SK-N-SH (cell line): ENCODE measurements at regions not wholly inside any gene's neighbourhood (a gene's known extent, or its start where the extent isn't known, plus 50 kb on each side); places are given as distances from the start of the nearest gene placed in this dataset.
"Not testable (repeated sequence)": the region's sequence is repeated elsewhere in the genome, so short reads cannot be mapped to it uniquely, and the experiment has no call there.

Source experiments
- CTCF ChIA-PET: fragments of 300-600, 350-600 bp; formaldehyde crosslinking; extraction: SDS; loops from one replicate; lab custom pipeline; 2021; lab: Yijun Ruan, JAX
- POLR2A ChIA-PET: fragments of 350-600 bp; sonication (Branson Sonifier 250); formaldehyde crosslinking; extraction: SDS; loops from one replicate; lab custom pipeline; 2020; ENCODE audit warnings: antibody characterized with exemption, inconsistent platforms; lab: Yijun Ruan, JAX
- DNase-seq: peaks from one replicate; pipeline ENCODE4 v3.0.0; 2012
- H2AFZ ChIP-seq: fragments of 200-600 bp; sonication (generic); 2 replicates; pipeline ENCODE4 v1.8.1; 2016; ENCODE audit warnings: antibody characterized with exemption, mild to moderate bottlenecking, low read depth
- H3F3A ChIP-seq: fragments of 200-600 bp; sonication (generic); replicated peaks from 2 replicates; pipeline ENCODE3; 2016; ENCODE audit warnings: antibody characterized with exemption, mild to moderate bottlenecking; ENCODE audit not compliant: insufficient read depth
- H3K27ac ChIP-seq, 2 experiments: fragments of 200-500 bp in 1 of 2; fragments of 200-600 bp in 1 of 2; sonication (Bioruptor generic) in 1 of 2; sonication (generic), shearing (Covaris generic) in 1 of 2; 2 replicates each; pipeline versions ENCODE4 v1.5.1 to v1.6.1; 2014 to 2016; ENCODE audit warnings: low read depth in 2 of 2, inconsistent platforms in 1 of 2, low read length in 1 of 2, mild to moderate bottlenecking in 1 of 2, mixed read lengths in 1 of 2
- H3K27me3 ChIP-seq: fragments of 200-600 bp; sonication (generic), shearing (Covaris generic); 2 replicates; pipeline ENCODE4 v1.6.1; 2016; ENCODE audit warnings: mixed run types; ENCODE audit not compliant: insufficient read depth
- H3K36me3 ChIP-seq, 2 experiments: fragments of 200-500 bp in 1 of 2; fragments of 200-600 bp in 1 of 2; sonication (Bioruptor generic) in 1 of 2; sonication (generic) in 1 of 2; replicated peaks in 1 of 2; 2 replicates each; pipeline versions ENCODE3 to v1.5.1; 2014 to 2016; ENCODE audit warnings: low read length in 1 of 2, mild to moderate bottlenecking in 1 of 2; ENCODE audit not compliant: insufficient read depth in 2 of 2, control insufficient read depth in 1 of 2
- H3K4me1 ChIP-seq, 2 experiments: fragments of 200-500 bp in 1 of 2; fragments of 200-600 bp in 1 of 2; sonication (Bioruptor generic) in 1 of 2; sonication (generic), shearing (Covaris generic) in 1 of 2; 2 replicates each; pipeline versions ENCODE4 v1.5.1 to v1.6.1; 2014 to 2016; ENCODE audit warnings: low read depth in 1 of 2, low read length in 1 of 2, mixed run types in 1 of 2; ENCODE audit not compliant: insufficient read depth in 2 of 2, control insufficient read depth in 1 of 2
- H3K4me2 ChIP-seq: fragments of 200-600 bp; sonication (generic), shearing (Covaris generic); 2 replicates; pipeline ENCODE4 v1.6.1; 2017; ENCODE audit warnings: mixed run types
- H3K4me3 ChIP-seq, 2 experiments: fragments of 200-500 bp in 1 of 2; fragments of 200-600 bp in 1 of 2; sonication (Bioruptor generic) in 1 of 2; sonication (generic), shearing (Covaris generic) in 1 of 2; 2 replicates each; pipeline versions ENCODE4 v1.5.1 to v1.8.1; 2014 to 2016; ENCODE audit warnings: low read depth in 2 of 2, inconsistent platforms in 1 of 2, low read length in 1 of 2, mild to moderate bottlenecking in 1 of 2, mixed read lengths in 1 of 2, moderate library complexity in 1 of 2
- H3K79me2 ChIP-seq: fragments of 200-600 bp; sonication (generic); 2 replicates; pipeline ENCODE4 v1.8.1; 2017; ENCODE audit warnings: mild to moderate bottlenecking; ENCODE audit not compliant: insufficient read depth
- H3K9ac ChIP-seq: fragments of 200-600 bp; sonication (generic); 2 replicates; pipeline ENCODE4 v1.6.1; 2017; ENCODE audit warnings: mixed run types
- H3K9me2 ChIP-seq: fragments of 200-600 bp; sonication (generic); 2 replicates; pipeline ENCODE4 v1.6.1; 2017; ENCODE audit warnings: mixed run types
- H3K9me3 ChIP-seq: fragments of 200-600 bp; sonication (generic); 2 replicates; pipeline ENCODE4 v1.6.1; 2017; ENCODE audit warnings: mixed run types, mild to moderate bottlenecking, moderate library complexity
- H4K20me1 ChIP-seq: fragments of 200-600 bp; sonication (generic); 2 replicates; pipeline ENCODE4 v1.6.1; 2017; ENCODE audit warnings: mild to moderate bottlenecking, mixed run types; ENCODE audit not compliant: insufficient read depth
- ELF1 ChIP-seq: IDR thresholded peaks from 2 replicates; pipeline ENCODE4 v1.4.0; 2012
- EP300 ChIP-seq, 2 experiments: IDR thresholded peaks; 2 replicates each; pipeline versions ENCODE4 v1.4.0 to v1.6.1; 2012; ENCODE audit warnings: borderline replicate concordance in 1 of 2, low read depth in 1 of 2, low read length in 1 of 2
- FOXJ3 ChIP-seq: sonication (generic); formaldehyde crosslinking; IDR thresholded peaks from 2 replicates; pipeline ENCODE4 v1.5.1; 2020; ENCODE audit warnings: mild to moderate bottlenecking, missing genetic modification reagents
- GABPA ChIP-seq: IDR thresholded peaks from 2 replicates; pipeline ENCODE4 v1.4.0; 2012; ENCODE audit warnings: low read depth, mild to moderate bottlenecking
- GATA2 ChIP-seq: sonication (generic); formaldehyde crosslinking; IDR thresholded peaks from 2 replicates; pipeline ENCODE4 v1.5.0; 2020; ENCODE audit warnings: mild to moderate bottlenecking, missing genetic modification reagents
- RCOR1 ChIP-seq: fragments of 150-350 bp; IDR thresholded peaks from 2 replicates; pipeline ENCODE4 v1.6.1; 2017; ENCODE audit warnings: antibody characterized with exemption, low read length
- RFX5 ChIP-seq: IDR thresholded peaks from 2 replicates; pipeline ENCODE4 v1.6.1; 2012; ENCODE audit warnings: mild to moderate bottlenecking, improper control_type of control experiment, low read length
- RXRA ChIP-seq: IDR thresholded peaks from 2 replicates; pipeline ENCODE4 v1.4.0; 2012; ENCODE audit warnings: low read depth, mild to moderate bottlenecking, borderline replicate concordance
- SMC3 ChIP-seq: IDR thresholded peaks from 2 replicates; pipeline ENCODE4 v1.6.1; 2012; ENCODE audit warnings: low read depth, low read length, improper control_type of control experiment
- WGBS: methylation state at CpG from one replicate; pipeline ENCODE4 v1.1.6; 2017; ENCODE audit warnings: low lambda C conversion rate; 5-methylcytosine and 5-hydroxymethylcytosine counted together
- TF ChIP-seq, protein P1 (sequence below): fragments of 200-600 bp; sonication (generic); IDR thresholded peaks from 2 replicates; pipeline ENCODE4 v1.6.1; 2017; ENCODE audit warnings: antibody characterized with exemption, mild to moderate bottlenecking, moderate library complexity
- TF ChIP-seq, protein P2 (sequence below): fragments of 150-350 bp; IDR thresholded peaks from 2 replicates; pipeline ENCODE4 v1.6.1; 2016; ENCODE audit warnings: mild to moderate bottlenecking, low read depth, low read length
- TF ChIP-seq, protein P3 (sequence below): IDR thresholded peaks from 2 replicates; pipeline ENCODE4 v1.4.0; 2012; ENCODE audit warnings: low read depth

DNA sequence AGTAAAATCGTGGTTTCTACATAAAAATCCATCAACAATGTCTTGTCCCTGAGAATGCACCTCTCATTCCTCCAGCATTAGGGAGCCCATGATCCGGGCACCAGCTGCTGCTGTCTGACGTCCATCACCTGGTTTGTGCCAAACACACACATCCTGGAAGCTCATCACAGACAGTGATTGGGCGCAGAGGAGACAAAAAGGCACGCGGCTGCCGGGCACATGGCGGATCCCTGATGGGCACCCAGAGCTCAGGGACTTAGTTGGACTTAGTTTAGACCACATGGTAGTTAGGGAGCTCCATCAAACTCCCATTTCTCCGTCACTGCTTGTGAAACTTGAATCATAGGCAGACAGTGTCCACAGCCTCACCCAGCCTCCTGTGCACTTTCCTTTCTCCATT lies 1059.3 kb downstream of the TMEM121 start:
- WGBS: 4% methylated on average over 9 of the region's 9 CpGs
- Histone ChIP-seq H3K9me2 (no peaks in the 10 kb centered on the region), H3K4me1 (no peaks in the 10 kb centered on the region), H3F3A (no peaks in the 10 kb centered on the region), H3K9me3 (no peaks in the 10 kb centered on the region), H3K9ac (no peak overlapping the region), H2AFZ (no peak overlapping the region), H4K20me1 (no peaks in the 10 kb centered on the region), H3K27me3 (peaks cover 32% of the 10 kb centered on the region; the same call in 1 of the 2 replicates), H3K36me3 (no peaks in the 10 kb centered on the region), H3K79me2 (no peaks in the 10 kb centered on the region), H3K4me3 (no peak overlapping the region), H3K4me2 (no peak overlapping the region), H3K27ac (no peak overlapping the region)
- TF ChIP-seq EP300 (IDR thresholded peaks at IDR 0.05; ENCODE audit: borderline replicate concordance in 1 of 2, low read depth in 1 of 2, low read length in 1 of 2) (no peak), GATA2 (CRISPR knock-in tag) (no peak), RXRA (no peak), RCOR1 (no peak), FOXJ3 (CRISPR knock-in tag) (no peak), ELF1 (no peak), GABPA (no peak), SMC3 (no peak)
- TF ChIP-seq, protein P1, sequence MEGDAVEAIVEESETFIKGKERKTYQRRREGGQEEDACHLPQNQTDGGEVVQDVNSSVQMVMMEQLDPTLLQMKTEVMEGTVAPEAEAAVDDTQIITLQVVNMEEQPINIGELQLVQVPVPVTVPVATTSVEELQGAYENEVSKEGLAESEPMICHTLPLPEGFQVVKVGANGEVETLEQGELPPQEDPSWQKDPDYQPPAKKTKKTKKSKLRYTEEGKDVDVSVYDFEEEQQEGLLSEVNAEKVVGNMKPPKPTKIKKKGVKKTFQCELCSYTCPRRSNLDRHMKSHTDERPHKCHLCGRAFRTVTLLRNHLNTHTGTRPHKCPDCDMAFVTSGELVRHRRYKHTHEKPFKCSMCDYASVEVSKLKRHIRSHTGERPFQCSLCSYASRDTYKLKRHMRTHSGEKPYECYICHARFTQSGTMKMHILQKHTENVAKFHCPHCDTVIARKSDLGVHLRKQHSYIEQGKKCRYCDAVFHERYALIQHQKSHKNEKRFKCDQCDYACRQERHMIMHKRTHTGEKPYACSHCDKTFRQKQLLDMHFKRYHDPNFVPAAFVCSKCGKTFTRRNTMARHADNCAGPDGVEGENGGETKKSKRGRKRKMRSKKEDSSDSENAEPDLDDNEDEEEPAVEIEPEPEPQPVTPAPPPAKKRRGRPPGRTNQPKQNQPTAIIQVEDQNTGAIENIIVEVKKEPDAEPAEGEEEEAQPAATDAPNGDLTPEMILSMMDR: no peak
- TF ChIP-seq, protein P2, sequence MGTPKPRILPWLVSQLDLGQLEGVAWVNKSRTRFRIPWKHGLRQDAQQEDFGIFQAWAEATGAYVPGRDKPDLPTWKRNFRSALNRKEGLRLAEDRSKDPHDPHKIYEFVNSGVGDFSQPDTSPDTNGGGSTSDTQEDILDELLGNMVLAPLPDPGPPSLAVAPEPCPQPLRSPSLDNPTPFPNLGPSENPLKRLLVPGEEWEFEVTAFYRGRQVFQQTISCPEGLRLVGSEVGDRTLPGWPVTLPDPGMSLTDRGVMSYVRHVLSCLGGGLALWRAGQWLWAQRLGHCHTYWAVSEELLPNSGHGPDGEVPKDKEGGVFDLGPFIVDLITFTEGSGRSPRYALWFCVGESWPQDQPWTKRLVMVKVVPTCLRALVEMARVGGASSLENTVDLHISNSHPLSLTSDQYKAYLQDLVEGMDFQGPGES: no peak
- TF ChIP-seq, protein P3, sequence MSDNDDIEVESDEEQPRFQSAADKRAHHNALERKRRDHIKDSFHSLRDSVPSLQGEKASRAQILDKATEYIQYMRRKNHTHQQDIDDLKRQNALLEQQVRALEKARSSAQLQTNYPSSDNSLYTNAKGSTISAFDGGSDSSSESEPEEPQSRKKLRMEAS: no peak
- CTCF ChIA-PET: interaction anchor here (1.0 to 1.4 kb wide), 2 partner anchors 18 to 32 kb away, joined by 3 to 4 read pairs; no protein-coding TSS in a partner anchor
- POLR2A ChIA-PET: no interaction called here
- no peak for DNase-seq

DNA sequence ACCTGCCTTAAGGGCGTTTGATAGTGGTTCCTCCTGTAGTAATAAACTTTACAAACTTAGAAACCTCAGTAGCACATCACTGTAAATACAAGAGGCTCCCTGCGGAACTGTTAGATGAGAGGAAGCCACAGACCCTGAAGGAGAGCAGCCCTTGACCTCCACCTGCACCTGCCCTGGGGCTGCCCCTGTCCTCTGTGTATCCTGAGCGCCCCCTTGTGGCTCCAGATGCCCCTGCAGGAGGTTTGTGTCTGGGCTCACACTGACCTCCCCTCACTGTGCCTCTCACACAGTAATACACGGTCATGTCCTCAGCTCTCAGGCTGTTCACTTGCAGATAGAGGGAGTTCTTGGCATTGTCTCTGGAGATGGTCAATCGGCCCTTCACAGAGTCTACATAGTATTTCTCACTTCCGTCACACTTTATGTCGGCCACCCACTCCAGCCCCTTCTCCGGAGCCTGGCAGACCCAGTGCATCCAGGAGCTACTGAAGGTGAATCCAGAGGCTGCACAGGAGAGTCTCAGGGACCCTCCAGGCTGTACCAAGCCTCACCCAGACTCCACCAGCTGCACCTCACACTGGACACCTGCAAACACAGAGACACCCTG lies 1059.8 kb downstream of the TMEM121 start:
- Histone ChIP-seq H3K9me2 (no peaks in the 10 kb centered on the region), H3K4me1 (no peaks in the 10 kb centered on the region), H3K4me3 (no peak overlapping the region), H3K79me2 (no peaks in the 10 kb centered on the region), H3K27me3 (peaks cover 32% of the 10 kb centered on the region; the same call in 1 of the 2 replicates), H3K4me2 (no peak overlapping the region), H4K20me1 (no peaks in the 10 kb centered on the region), H3F3A (no peaks in the 10 kb centered on the region), H3K36me3 (no peaks in the 10 kb centered on the region), H3K27ac (no peak overlapping the region), H2AFZ (no peak overlapping the region), H3K9me3 (no peaks in the 10 kb centered on the region), H3K9ac (no peak overlapping the region)
- ChIA-PET POLR2A (no interaction called here), CTCF (interaction anchor here (0.7 to 1.4 kb wide), 3 partner anchors 18 to 32 kb away, joined by 3 to 4 read pairs (median 3); no protein-coding TSS in a partner anchor)
- DNase-seq: peak; percentile 36
- TF ChIP-seq RFX5: no peak
- TF ChIP-seq, protein P1: peak; percentile 63
- 20% methylated on average over 7 of the region's 8 CpGs for WGBS

DNA sequence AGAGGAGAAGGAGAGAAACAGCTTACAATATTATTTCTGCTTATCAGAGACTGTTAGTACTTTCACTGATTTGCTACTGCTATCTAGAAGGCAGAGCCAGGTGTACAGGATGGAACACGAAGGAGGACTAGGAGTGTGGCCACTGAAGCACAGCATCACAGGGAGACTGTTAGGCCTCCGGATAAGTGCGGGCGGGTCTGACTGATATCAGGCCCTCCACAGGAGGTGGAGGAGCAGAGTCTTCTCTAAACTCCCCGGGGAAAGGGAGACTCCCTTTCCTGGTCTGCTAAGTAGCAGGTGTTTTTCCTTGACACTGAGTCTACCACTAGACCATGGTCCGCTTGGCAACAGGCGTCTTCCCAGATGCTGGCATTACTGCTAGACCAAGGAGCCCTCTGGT lies 1065.2 kb downstream of the TMEM121 start:
- POLR2A ChIA-PET, DNase-seq, H3K9me2 ChIP-seq, H2AFZ ChIP-seq, H3K27ac ChIP-seq, H3K4me3 ChIP-seq, H3F3A ChIP-seq, H3K79me2 ChIP-seq, H3K9me3 ChIP-seq, H4K20me1 ChIP-seq, H3K4me2 ChIP-seq, H3K36me3 ChIP-seq, H3K4me1 ChIP-seq, H3K9ac ChIP-seq: not testable (repeated sequence)
- CTCF ChIA-PET: interaction anchor here (0.6 to 1.1 kb wide), 4 partner anchors 12 to 299 kb away, joined by 3 read pairs; no protein-coding TSS in a partner anchor
- WGBS: 33% methylated on average over 4 of the region's 7 CpGs
- H3K27me3 ChIP-seq: peaks cover 30% of the 10 kb centered on the region; the same call in 1 of the 2 replicates
